ENCODE measurements at regions not wholly inside any gene's neighbourhood (a gene's known extent, or its start where the extent isn't known, plus 50 kb on each side); places are given as distances from the start of the nearest gene placed in this dataset.

DNA sequence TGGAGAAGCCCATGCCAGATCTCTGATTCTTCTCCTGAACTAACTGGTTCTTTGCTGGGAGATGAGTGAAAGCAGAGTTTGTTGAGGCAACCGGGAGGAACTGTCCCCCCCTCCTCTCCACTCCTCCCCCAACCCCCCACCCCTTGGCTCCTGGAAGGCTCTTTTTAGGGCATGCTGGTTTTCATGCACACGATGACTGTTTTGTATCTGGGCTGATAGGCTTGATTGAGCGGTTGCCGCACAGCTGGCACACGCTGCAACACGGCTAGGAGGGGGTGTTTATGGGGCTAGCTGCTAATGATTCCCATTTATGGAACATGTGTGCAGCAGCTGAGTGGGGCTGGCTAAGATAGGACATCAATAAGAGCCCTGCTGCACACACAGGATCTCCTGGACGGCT is 137.2 kb downstream of the SMIM20 start:
- TF ChIP-seq, protein P1, sequence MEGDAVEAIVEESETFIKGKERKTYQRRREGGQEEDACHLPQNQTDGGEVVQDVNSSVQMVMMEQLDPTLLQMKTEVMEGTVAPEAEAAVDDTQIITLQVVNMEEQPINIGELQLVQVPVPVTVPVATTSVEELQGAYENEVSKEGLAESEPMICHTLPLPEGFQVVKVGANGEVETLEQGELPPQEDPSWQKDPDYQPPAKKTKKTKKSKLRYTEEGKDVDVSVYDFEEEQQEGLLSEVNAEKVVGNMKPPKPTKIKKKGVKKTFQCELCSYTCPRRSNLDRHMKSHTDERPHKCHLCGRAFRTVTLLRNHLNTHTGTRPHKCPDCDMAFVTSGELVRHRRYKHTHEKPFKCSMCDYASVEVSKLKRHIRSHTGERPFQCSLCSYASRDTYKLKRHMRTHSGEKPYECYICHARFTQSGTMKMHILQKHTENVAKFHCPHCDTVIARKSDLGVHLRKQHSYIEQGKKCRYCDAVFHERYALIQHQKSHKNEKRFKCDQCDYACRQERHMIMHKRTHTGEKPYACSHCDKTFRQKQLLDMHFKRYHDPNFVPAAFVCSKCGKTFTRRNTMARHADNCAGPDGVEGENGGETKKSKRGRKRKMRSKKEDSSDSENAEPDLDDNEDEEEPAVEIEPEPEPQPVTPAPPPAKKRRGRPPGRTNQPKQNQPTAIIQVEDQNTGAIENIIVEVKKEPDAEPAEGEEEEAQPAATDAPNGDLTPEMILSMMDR (IDR thresholded peaks at IDR 0.05; ENCODE audit: insufficient read depth, low read length) = no peak
- TF ChIP-seq POLR2AphosphoS5 (IDR thresholded peaks at IDR 0.05; ENCODE audit: low read depth) (no peak), SPI1 (IDR thresholded peaks at IDR 0.05; ENCODE audit: borderline replicate concordance, low read depth) (no peak)
- TF ChIP-seq, protein P2, sequence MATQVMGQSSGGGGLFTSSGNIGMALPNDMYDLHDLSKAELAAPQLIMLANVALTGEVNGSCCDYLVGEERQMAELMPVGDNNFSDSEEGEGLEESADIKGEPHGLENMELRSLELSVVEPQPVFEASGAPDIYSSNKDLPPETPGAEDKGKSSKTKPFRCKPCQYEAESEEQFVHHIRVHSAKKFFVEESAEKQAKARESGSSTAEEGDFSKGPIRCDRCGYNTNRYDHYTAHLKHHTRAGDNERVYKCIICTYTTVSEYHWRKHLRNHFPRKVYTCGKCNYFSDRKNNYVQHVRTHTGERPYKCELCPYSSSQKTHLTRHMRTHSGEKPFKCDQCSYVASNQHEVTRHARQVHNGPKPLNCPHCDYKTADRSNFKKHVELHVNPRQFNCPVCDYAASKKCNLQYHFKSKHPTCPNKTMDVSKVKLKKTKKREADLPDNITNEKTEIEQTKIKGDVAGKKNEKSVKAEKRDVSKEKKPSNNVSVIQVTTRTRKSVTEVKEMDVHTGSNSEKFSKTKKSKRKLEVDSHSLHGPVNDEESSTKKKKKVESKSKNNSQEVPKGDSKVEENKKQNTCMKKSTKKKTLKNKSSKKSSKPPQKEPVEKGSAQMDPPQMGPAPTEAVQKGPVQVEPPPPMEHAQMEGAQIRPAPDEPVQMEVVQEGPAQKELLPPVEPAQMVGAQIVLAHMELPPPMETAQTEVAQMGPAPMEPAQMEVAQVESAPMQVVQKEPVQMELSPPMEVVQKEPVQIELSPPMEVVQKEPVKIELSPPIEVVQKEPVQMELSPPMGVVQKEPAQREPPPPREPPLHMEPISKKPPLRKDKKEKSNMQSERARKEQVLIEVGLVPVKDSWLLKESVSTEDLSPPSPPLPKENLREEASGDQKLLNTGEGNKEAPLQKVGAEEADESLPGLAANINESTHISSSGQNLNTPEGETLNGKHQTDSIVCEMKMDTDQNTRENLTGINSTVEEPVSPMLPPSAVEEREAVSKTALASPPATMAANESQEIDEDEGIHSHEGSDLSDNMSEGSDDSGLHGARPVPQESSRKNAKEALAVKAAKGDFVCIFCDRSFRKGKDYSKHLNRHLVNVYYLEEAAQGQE (IDR thresholded peaks at IDR 0.05; ENCODE audit: insufficient replicate concordance, low read depth) = no peak

All from HL-60 (cell line).